ENCODE measurements at regions not wholly inside any gene's neighbourhood (a gene's known extent, or its start where the extent isn't known, plus 50 kb on each side); places are given as distances from the start of the nearest gene placed in this dataset.

- no peak for DNase-seq (ENCODE audit: low spot score)
Measured at GRCh38 chr5:58255970-58256369, 203.9 kb downstream of the PLK2 start.

GRCh38 chr5:58255386-58255785, 204.5 kb downstream of the PLK2 start:
- no peak for DNase-seq (ENCODE audit: low spot score)

GRCh38 chr5:58248221-58248620, 211.7 kb downstream of the PLK2 start:
- no peak for DNase-seq (ENCODE audit: low spot score)

- no peak for DNase-seq (ENCODE audit: low spot score)
Measured at GRCh38 chr5:58246461-58246944, 213.4 kb downstream of the PLK2 start.

- no peak for DNase-seq (ENCODE audit: low spot score)
Measured at GRCh38 chr5:58245476-58245840, 214.4 kb downstream of the PLK2 start.

- no peak for DNase-seq (ENCODE audit: low spot score)
Measured at GRCh38 chr5:58244819-58245475, 214.9 kb downstream of the PLK2 start.

- DNase-seq (ENCODE audit: low spot score), result no peak
Measured at GRCh38 chr5:58241389-58241788, 218.5 kb downstream of the PLK2 start.

GRCh38 chr5:58240322-58240721, 219.6 kb downstream of the PLK2 start:
- DNase-seq (ENCODE audit: low spot score), result no peak

GRCh38 chr5:58239731-58240130, 220.2 kb downstream of the PLK2 start:
- no peak for DNase-seq (ENCODE audit: low spot score)

- DNase-seq (ENCODE audit: low spot score), result no peak
Measured at GRCh38 chr5:58239045-58239444, 220.8 kb downstream of the PLK2 start.

- no peak for DNase-seq (ENCODE audit: low spot score)
Measured at GRCh38 chr5:58236498-58236897, 223.4 kb downstream of the PLK2 start.

GRCh38 chr5:58235299-58235698, 224.6 kb downstream of the PLK2 start:
- no peak for DNase-seq (ENCODE audit: low spot score)

- no peak for DNase-seq (ENCODE audit: low spot score)
Measured at GRCh38 chr5:58232130-58232529, 227.8 kb downstream of the PLK2 start.

GRCh38 chr5:58231041-58231440, 228.8 kb downstream of the PLK2 start:
- no peak for DNase-seq (ENCODE audit: low spot score)

- DNase-seq (ENCODE audit: low spot score), result no peak
Measured at GRCh38 chr5:58228896-58229295, 231.0 kb downstream of the PLK2 start.

GRCh38 chr5:58227858-58228257, 232.0 kb downstream of the PLK2 start:
- no peak for DNase-seq (ENCODE audit: low spot score)

GRCh38 chr5:58224661-58225060, 235.2 kb downstream of the PLK2 start:
- DNase-seq (ENCODE audit: low spot score), result no peak

- no peak for DNase-seq (ENCODE audit: low spot score)
Measured at GRCh38 chr5:58224221-58224620, 235.7 kb downstream of the PLK2 start.

GRCh38 chr5:58215364-58215763, 244.5 kb downstream of the PLK2 start:
- DNase-seq (ENCODE audit: low spot score), result no peak

- DNase-seq (ENCODE audit: low spot score), result no peak
Measured at GRCh38 chr5:58211441-58211840, 248.4 kb downstream of the PLK2 start.

- no peak for DNase-seq (ENCODE audit: low spot score)
Measured at GRCh38 chr5:58208674-58209073, 251.2 kb downstream of the PLK2 start.

GRCh38 chr5:58207076-58207475, 252.8 kb downstream of the PLK2 start:
- no peak for DNase-seq (ENCODE audit: low spot score)

- DNase-seq (ENCODE audit: low spot score), result no peak
Measured at GRCh38 chr5:58204966-58205365, 254.9 kb downstream of the PLK2 start.

- DNase-seq (ENCODE audit: low spot score), result no peak
Measured at GRCh38 chr5:58202941-58203444, 256.9 kb downstream of the PLK2 start.
